Epithelial cell of prostate (primary cell): ENCODE measurements at regions not wholly inside any gene's neighbourhood (a gene's known extent, or its start where the extent isn't known, plus 50 kb on each side); places are given as distances from the start of the nearest gene placed in this dataset.

Source experiments
- DNase-seq: peaks from one replicate; pipeline ENCODE4 v3.0.0-alpha.2; 2011; ENCODE audit warnings: low read depth, low spot score
- H3K27ac ChIP-seq: fragments of 450-650 bp; 2 replicates; pipeline ENCODE4 v1.5.1; 2017; ENCODE audit warnings: mild to moderate bottlenecking

GRCh38 chr6:14316651-14317386 is 199.2 kb downstream of the CD83 start:
- no peak overlapping the region for H3K27ac ChIP-seq
- no peak for DNase-seq

- H3K27ac ChIP-seq, result no peak overlapping the region
- no peak for DNase-seq
Observed at GRCh38 chr6:14317387-14317970, 199.9 kb downstream of the CD83 start.

- DNase-seq, result no peak
- no peak overlapping the region for H3K27ac ChIP-seq
Observed at GRCh38 chr6:14320332-14320731, 202.8 kb downstream of the CD83 start.

- DNase-seq, result no peak
- no peak overlapping the region for H3K27ac ChIP-seq
Observed at GRCh38 chr6:14321992-14322772, 204.6 kb downstream of the CD83 start.

GRCh38 chr6:14322841-14323240 is 205.3 kb downstream of the CD83 start:
- DNase-seq, result no peak
- no peak overlapping the region for H3K27ac ChIP-seq

- no peak for DNase-seq
- no peak overlapping the region for H3K27ac ChIP-seq
Observed at GRCh38 chr6:14326774-14327173, 209.2 kb downstream of the CD83 start.

GRCh38 chr6:14328163-14328562 is 210.6 kb downstream of the CD83 start:
- no peak for DNase-seq
- H3K27ac ChIP-seq, result no peak overlapping the region

- no peak overlapping the region for H3K27ac ChIP-seq
- no peak for DNase-seq
Observed at GRCh38 chr6:14333556-14334305, 216.2 kb downstream of the CD83 start.

- no peak for DNase-seq
- H3K27ac ChIP-seq, result no peak overlapping the region
Observed at GRCh38 chr6:14335071-14335470, 217.5 kb downstream of the CD83 start.

- DNase-seq, result no peak
- no peak overlapping the region for H3K27ac ChIP-seq
Observed at GRCh38 chr6:14337152-14337551, 219.6 kb downstream of the CD83 start.

GRCh38 chr6:14339172-14339571 is 221.6 kb downstream of the CD83 start:
- DNase-seq, result no peak
- no peak overlapping the region for H3K27ac ChIP-seq

GRCh38 chr6:14339711-14340584 is 222.4 kb downstream of the CD83 start:
- H3K27ac ChIP-seq, result no peak overlapping the region

GRCh38 chr6:14344486-14344885 is 226.9 kb downstream of the CD83 start:
- no peak overlapping the region for H3K27ac ChIP-seq
- DNase-seq, result no peak

More at GRCh38 chr6:14339711-14340584, 222.4 kb downstream of the CD83 start:
- no peak for DNase-seq

- DNase-seq, result no peak
- H3K27ac ChIP-seq, result no peak overlapping the region
Observed at GRCh38 chr6:14348389-14348788, 230.8 kb downstream of the CD83 start.

GRCh38 chr6:14349507-14349906 is 231.9 kb downstream of the CD83 start:
- H3K27ac ChIP-seq, result no peak overlapping the region
- DNase-seq, result no peak

- no peak overlapping the region for H3K27ac ChIP-seq
- DNase-seq, result no peak
Observed at GRCh38 chr6:14350210-14350609, 232.6 kb downstream of the CD83 start.

- no peak for DNase-seq
- no peak overlapping the region for H3K27ac ChIP-seq
Observed at GRCh38 chr6:14353281-14353680, 235.7 kb downstream of the CD83 start.

- DNase-seq, result no peak
- no peak overlapping the region for H3K27ac ChIP-seq
Observed at GRCh38 chr6:14353798-14354197, 236.2 kb downstream of the CD83 start.

GRCh38 chr6:14354919-14355572 is 237.5 kb downstream of the CD83 start:
- peak; percentile 48 for DNase-seq
- H3K27ac ChIP-seq, result no peak overlapping the region
